Tibial nerve (tissue), 4 donors: ENCODE measurements at regions not wholly inside any gene's neighbourhood (a gene's known extent, or its start where the extent isn't known, plus 50 kb on each side); places are given as distances from the start of the nearest gene placed in this dataset.

ENCODE experiments used
- DNase-seq, 2 donors: peaks; one replicate each; pipeline ENCODE4 v3.0.0-alpha.2; 2019; ENCODE audit warnings: low spot score in 2 of 2
- H3K27ac ChIP-seq, 4 donors: fragments of 200-600 bp; sonication (generic) in 3 of 4; one replicate each; pipeline ENCODE4 v1.5.1; 2017 to 2019; ENCODE audit warnings: mild to moderate bottlenecking in 1 of 4
- H3K27me3 ChIP-seq, 2 donors: fragments of 200-600 bp; sonication (generic) in 1 of 2; one replicate each; pipeline versions ENCODE4 v1.5.1 to v1.6.0; 2017 to 2019
- H3K36me3 ChIP-seq, 3 donors: fragments of 200-600 bp; sonication (generic); one replicate each; pipeline ENCODE4 v1.5.1; 2018 to 2019
- H3K4me1 ChIP-seq, 4 donors: fragments of 200-600 bp; sonication (generic) in 3 of 4; one replicate each; pipeline ENCODE4 v1.5.1; 2017 to 2019
- H3K4me3 ChIP-seq, 4 donors: fragments of 200-600 bp; sonication (generic) in 3 of 4; one replicate each; pipeline ENCODE4 v1.5.1; 2017 to 2019; ENCODE audit warnings: mild to moderate bottlenecking in 1 of 4, moderate library complexity in 1 of 4
- H3K9me3 ChIP-seq, 4 donors: fragments of 200-600 bp; sonication (generic) in 3 of 4; one replicate each; pipeline ENCODE4 v1.5.1; 2017 to 2019
- EP300 ChIP-seq, 2 donors: sonication (generic); formaldehyde crosslinking; IDR thresholded peaks; one replicate each; pipeline ENCODE4 v1.6.1; 2017; ENCODE audit warnings: antibody characterized with exemption in 2 of 2, mild to moderate bottlenecking in 1 of 2
- POLR2A ChIP-seq, 2 donors: fragments of 450-650 bp; IDR thresholded peaks; one replicate each; pipeline ENCODE4 v1.6.1; 2017; ENCODE audit warnings: antibody characterized with exemption in 2 of 2, mild to moderate bottlenecking in 2 of 2, moderate library complexity in 2 of 2
- WGBS, 2 donors: methylation state at CpG; one replicate each; pipeline ENCODE4 v1.1.5; 2018; 5-methylcytosine and 5-hydroxymethylcytosine counted together
- TF ChIP-seq, protein P1 (sequence below), 5 experiments: fragments of 200-600 bp in 3 of 5; fragments of 450-650 bp in 2 of 5; sonication (generic) in 3 of 5; IDR thresholded peaks; one replicate each; pipeline ENCODE4 v1.5.1; 2016 to 2019; ENCODE audit warnings: antibody characterized with exemption in 5 of 5, mild to moderate bottlenecking in 3 of 5, moderate library complexity in 2 of 5

DNA sequence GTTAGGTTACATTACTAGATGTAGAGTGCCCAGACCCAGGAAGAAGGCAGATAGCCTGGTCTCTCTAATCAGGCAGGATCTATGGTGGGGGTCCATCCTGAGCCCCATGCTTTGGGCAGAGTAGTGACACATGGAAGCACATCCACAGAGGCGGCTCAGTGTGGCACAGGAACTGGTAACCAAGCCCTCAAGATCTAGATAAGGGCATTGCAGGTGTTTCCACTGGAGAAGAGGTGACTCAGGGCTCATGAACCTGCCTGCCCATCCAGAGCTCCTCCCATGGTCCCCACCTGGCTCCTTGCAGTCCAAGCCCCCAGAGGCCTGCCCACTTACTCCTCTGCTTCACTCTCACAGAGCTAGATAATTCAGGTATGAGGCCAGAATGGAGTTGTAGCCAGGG is 62.0 kb upstream of the TMEM132E start:
- Histone ChIP-seq H3K4me3 (no peak overlapping the region), H3K27ac (no peak overlapping the region), H3K4me1 (no peaks in the 10 kb centered on the region), H3K27me3 (peaks cover 0 to 10% of the 10 kb centered on the region in 2 donors), H3K36me3 (no peaks in the 10 kb centered on the region), H3K9me3 (no peaks in the 10 kb centered on the region)
- 88 to 100% methylated on average over 1 of the region's 1 CpG for WGBS, 2 donors
- no peak for DNase-seq
- TF ChIP-seq EP300 (IDR thresholded peaks at IDR 0.05) (no peak), POLR2A (IDR thresholded peaks at IDR 0.05) (no peak)
- TF ChIP-seq, protein P1, sequence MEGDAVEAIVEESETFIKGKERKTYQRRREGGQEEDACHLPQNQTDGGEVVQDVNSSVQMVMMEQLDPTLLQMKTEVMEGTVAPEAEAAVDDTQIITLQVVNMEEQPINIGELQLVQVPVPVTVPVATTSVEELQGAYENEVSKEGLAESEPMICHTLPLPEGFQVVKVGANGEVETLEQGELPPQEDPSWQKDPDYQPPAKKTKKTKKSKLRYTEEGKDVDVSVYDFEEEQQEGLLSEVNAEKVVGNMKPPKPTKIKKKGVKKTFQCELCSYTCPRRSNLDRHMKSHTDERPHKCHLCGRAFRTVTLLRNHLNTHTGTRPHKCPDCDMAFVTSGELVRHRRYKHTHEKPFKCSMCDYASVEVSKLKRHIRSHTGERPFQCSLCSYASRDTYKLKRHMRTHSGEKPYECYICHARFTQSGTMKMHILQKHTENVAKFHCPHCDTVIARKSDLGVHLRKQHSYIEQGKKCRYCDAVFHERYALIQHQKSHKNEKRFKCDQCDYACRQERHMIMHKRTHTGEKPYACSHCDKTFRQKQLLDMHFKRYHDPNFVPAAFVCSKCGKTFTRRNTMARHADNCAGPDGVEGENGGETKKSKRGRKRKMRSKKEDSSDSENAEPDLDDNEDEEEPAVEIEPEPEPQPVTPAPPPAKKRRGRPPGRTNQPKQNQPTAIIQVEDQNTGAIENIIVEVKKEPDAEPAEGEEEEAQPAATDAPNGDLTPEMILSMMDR (IDR thresholded peaks at IDR 0.05), result no peak

DNA sequence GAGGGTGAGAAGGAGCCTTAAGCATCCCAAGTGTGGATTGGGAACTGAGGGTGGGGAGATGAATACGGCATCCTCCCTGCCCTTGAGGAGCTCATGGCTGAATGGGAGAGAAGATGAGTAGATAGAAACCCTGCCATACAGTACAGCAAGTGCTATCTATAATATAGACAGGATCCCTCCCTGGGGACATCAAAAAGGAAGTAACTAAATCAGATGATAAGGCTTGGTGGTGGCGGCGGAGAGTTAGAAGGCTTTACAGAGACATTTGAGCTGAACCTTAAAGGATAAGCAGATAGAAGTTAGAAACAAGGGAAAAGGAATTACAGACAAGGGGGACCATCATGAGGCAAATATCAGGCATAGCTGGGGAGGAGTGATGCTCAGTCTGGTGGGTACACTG is 67.5 kb upstream of the TMEM132E start:
- H3K4me3 ChIP-seq, result no peak overlapping the region
- no peaks in the 10 kb centered on the region for H3K9me3 ChIP-seq
- no peak overlapping the region for H3K27ac ChIP-seq
- 68 to 76% methylated on average over 3 of the region's 3 CpGs for WGBS, 2 donors
- H3K4me1 ChIP-seq, result no peaks in the 10 kb centered on the region
- no peak for TF ChIP-seq EP300 (IDR thresholded peaks at IDR 0.05)
- TF ChIP-seq, protein P1 (IDR thresholded peaks at IDR 0.05), result no peak
- no peak for TF ChIP-seq POLR2A (IDR thresholded peaks at IDR 0.05)
- peaks cover 0 to 14% of the 10 kb centered on the region in 2 donors for H3K27me3 ChIP-seq
- H3K36me3 ChIP-seq, result no peaks in the 10 kb centered on the region
- no peak for DNase-seq

DNA sequence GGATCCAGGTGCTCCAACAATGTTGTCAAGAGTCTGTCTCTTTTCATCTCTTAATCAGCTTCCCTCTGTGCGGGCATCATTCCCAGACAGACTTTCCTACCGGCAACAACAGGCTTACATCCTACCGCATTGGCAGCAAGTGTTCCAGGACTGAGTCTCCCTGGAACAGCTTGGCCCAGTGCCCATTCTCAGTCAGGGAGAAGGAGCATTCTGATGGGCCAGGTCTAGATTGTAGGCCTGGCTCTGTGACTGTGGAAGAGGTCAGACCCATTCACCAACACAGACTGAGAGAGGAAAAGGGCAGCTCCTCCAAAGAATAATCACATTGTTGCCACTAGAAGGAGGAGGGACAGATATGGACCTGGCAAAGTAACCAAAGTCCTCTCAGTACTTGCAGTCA is 68.1 kb upstream of the TMEM132E start:
- TF ChIP-seq POLR2A (IDR thresholded peaks at IDR 0.05), result no peak
- TF ChIP-seq EP300 (IDR thresholded peaks at IDR 0.05), result no peak
- TF ChIP-seq, protein P1 (IDR thresholded peaks at IDR 0.05), result no peak
- Histone ChIP-seq H3K36me3 (no peaks in the 10 kb centered on the region), H3K4me3 (no peak overlapping the region), H3K4me1 (no peaks in the 10 kb centered on the region), H3K27me3 (peaks cover 0 to 10% of the 10 kb centered on the region in 2 donors), H3K9me3 (no peaks in the 10 kb centered on the region), H3K27ac (no peak overlapping the region)
- no peak for DNase-seq
- 72 to 77% methylated on average over 3 of the region's 3 CpGs for WGBS, 2 donors

DNA sequence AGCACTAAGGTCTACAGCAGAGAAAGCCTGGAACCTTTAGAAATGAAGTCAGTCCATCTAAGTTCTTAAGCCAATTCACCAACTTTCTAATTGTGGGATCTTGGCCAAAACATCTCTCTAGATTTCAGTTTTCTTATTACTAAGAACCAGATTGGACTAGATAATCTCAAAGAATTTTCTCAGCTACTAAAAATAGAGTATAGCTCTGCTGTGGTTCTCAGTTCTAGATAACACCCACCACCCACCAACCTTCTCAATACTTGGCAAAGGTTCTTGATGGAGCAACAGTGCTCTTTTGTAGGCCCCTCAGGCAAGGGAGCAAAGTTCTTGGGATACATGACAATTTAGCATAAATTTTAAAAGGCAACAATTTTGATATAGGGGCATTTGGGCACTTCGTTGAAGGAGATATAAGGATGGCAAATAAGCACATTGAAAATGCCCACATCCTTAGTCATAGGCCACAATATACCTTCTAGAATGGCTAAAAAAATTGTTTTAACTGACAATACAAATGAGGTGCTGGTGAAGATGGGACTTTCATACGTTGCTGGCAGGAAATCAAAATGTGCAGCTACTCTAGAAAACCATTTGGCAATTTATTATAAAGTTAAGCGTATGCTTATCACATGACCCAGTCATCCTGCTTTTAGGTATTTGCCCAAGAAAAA is 74.4 kb upstream of the TMEM132E start:
- Histone ChIP-seq H3K36me3 (no peaks in the 10 kb centered on the region), H3K27ac (no peak overlapping the region), H3K4me1 (no peaks in the 10 kb centered on the region), H3K4me3 (no peak overlapping the region), H3K9me3 (no peaks in the 10 kb centered on the region), H3K27me3 (peaks cover 0 to 5% of the 10 kb centered on the region in 2 donors)
- TF ChIP-seq EP300 (IDR thresholded peaks at IDR 0.05) (no peak), POLR2A (IDR thresholded peaks at IDR 0.05) (no peak)
- TF ChIP-seq, protein P1 (IDR thresholded peaks at IDR 0.05), result no peak
- DNase-seq, result no peak
- 64 to 65% methylated on average over 3 of the region's 3 CpGs for WGBS, 2 donors

DNA sequence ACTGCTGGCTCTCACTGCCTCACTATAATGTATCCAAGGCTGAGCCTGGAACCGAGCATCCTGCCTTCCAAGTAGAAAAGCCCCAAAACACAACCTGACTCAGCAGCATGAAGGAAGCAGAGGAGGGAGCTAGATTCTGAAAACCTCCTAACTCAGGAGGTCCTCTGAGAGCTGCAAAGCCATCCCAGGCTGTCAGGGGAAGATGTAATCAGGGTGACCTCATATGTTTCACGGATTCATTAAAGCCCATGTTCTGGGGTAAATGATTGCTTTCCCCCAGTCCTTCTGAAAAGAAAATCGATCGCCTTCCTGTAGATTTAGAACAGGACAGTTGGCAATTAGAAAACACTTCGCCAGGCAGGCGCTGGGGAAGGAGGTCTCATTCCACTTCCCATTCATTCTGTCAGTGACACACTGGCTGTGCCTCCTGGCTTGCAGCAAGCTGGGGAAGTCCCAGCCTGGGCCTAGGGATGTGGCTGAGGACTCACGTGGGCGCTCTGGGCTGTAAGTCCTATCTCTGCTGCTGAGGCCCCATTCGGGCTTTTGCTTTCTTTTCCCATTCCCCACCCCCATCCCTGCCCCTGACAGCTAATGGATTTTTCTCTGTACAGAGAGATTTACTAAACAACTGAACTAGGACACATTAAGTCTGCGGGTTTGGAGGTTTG is 75.7 kb upstream of the TMEM132E start:
- no peak overlapping the region for H3K4me3 ChIP-seq
- TF ChIP-seq EP300 (IDR thresholded peaks at IDR 0.05) (no peak), POLR2A (IDR thresholded peaks at IDR 0.05) (no peak)
- TF ChIP-seq, protein P1 (IDR thresholded peaks at IDR 0.05), result no peak
- DNase-seq, result no peak
- H3K27ac ChIP-seq, result no peak overlapping the region
- no peaks in the 10 kb centered on the region for H3K36me3 ChIP-seq
- H3K9me3 ChIP-seq, result no peaks in the 10 kb centered on the region
- 61 to 63% methylated on average over 10 of the region's 10 CpGs for WGBS, 2 donors
- peaks cover 0 to 5% of the 10 kb centered on the region in 2 donors for H3K27me3 ChIP-seq
- H3K4me1 ChIP-seq, result no peaks in the 10 kb centered on the region
